WERI-Rb-1 (cell line): ENCODE measurements at regions not wholly inside any gene's neighbourhood (a gene's known extent, or its start where the extent isn't known, plus 50 kb on each side); places are given as distances from the start of the nearest gene placed in this dataset.

Experiments used
- DNase-seq: peaks from one replicate; pipeline ENCODE4 v3.0.0-alpha.2; 2020
- H3K27ac ChIP-seq: fragments of 250-450 bp; sonication (Bioruptor Pico); 2 replicates; pipeline ENCODE4 v1.5.1; 2020; ENCODE audit warnings: mild to moderate bottlenecking, moderate library complexity
- H3K27me3 ChIP-seq: fragments of 250-450 bp; sonication (Bioruptor Pico); 2 replicates; pipeline ENCODE4 v1.5.1; 2021; ENCODE audit warnings: mild to moderate bottlenecking, low read depth, moderate library complexity; ENCODE audit not compliant: insufficient read depth, severe bottlenecking
- H3K36me3 ChIP-seq: fragments of 250-450 bp; sonication (Bioruptor Pico); 2 replicates; pipeline ENCODE4 v1.5.1; 2020; ENCODE audit warnings: mild to moderate bottlenecking, moderate library complexity
- H3K4me3 ChIP-seq: 2 replicates; pipeline ENCODE4 v1.5.1; 2011; ENCODE audit warnings: low read depth, mild to moderate bottlenecking, control low read depth, low read length
- H3K9me3 ChIP-seq: fragments of 250-450 bp; sonication (Bioruptor Pico); 2 replicates; pipeline ENCODE4 v1.5.1; 2021; ENCODE audit warnings: mild to moderate bottlenecking, moderate library complexity; ENCODE audit not compliant: severe bottlenecking
- CTCF ChIP-seq: IDR thresholded peaks from 2 replicates; pipeline ENCODE4 v1.5.1; 2011; ENCODE audit warnings: low read depth, mild to moderate bottlenecking, control low read depth, inconsistent platforms, low read length

GRCh38 chr7:118330388-118330787 is 105.9 kb downstream of the ANKRD7 start:
- DNase-seq: no peak
- no peak for TF ChIP-seq CTCF
- H3K27ac ChIP-seq: no peak overlapping the region
- no peaks in the 10 kb centered on the region for H3K9me3 ChIP-seq
- H3K4me3 ChIP-seq: no peak overlapping the region
- no peaks in the 10 kb centered on the region for H3K36me3 ChIP-seq
- H3K27me3 ChIP-seq: no peaks in the 10 kb centered on the region

- Histone ChIP-seq H3K27me3 (no peaks in the 10 kb centered on the region), H3K27ac (no peak overlapping the region), H3K4me3 (no peak overlapping the region), H3K9me3 (no peaks in the 10 kb centered on the region), H3K36me3 (no peaks in the 10 kb centered on the region)
- DNase-seq: no peak
- TF ChIP-seq CTCF: no peak
Observed at GRCh38 chr7:118346748-118347147, 122.2 kb downstream of the ANKRD7 start.

- no peak for DNase-seq
- Histone ChIP-seq H3K27ac (no peak overlapping the region), H3K36me3 (no peaks in the 10 kb centered on the region), H3K9me3 (no peaks in the 10 kb centered on the region), H3K4me3 (no peak overlapping the region), H3K27me3 (no peaks in the 10 kb centered on the region)
- no peak for TF ChIP-seq CTCF
Observed at GRCh38 chr7:118349604-118350003, 125.1 kb downstream of the ANKRD7 start.

- DNase-seq: no peak
- TF ChIP-seq CTCF: no peak
- Histone ChIP-seq H3K27ac (no peak overlapping the region), H3K9me3 (no peaks in the 10 kb centered on the region), H3K4me3 (no peak overlapping the region), H3K27me3 (no peaks in the 10 kb centered on the region), H3K36me3 (no peaks in the 10 kb centered on the region)
Observed at GRCh38 chr7:118350260-118350659, 125.8 kb downstream of the ANKRD7 start.

GRCh38 chr7:118352867-118353453 is 128.5 kb downstream of the ANKRD7 start:
- peaks cover 3% of the 10 kb centered on the region for H3K9me3 ChIP-seq
- no peaks in the 10 kb centered on the region for H3K27me3 ChIP-seq
- TF ChIP-seq CTCF: no peak
- no peak overlapping the region for H3K4me3 ChIP-seq
- H3K27ac ChIP-seq: no peak overlapping the region
- H3K36me3 ChIP-seq: no peaks in the 10 kb centered on the region
- no peak for DNase-seq

- no peak for TF ChIP-seq CTCF
- no peaks in the 10 kb centered on the region for H3K36me3 ChIP-seq
- H3K9me3 ChIP-seq: no peaks in the 10 kb centered on the region
- no peak overlapping the region for H3K4me3 ChIP-seq
- no peak overlapping the region for H3K27ac ChIP-seq
- no peaks in the 10 kb centered on the region for H3K27me3 ChIP-seq
- DNase-seq: no peak
Observed at GRCh38 chr7:118366363-118366762, 141.9 kb downstream of the ANKRD7 start.
